ENCODE measurements at regions not wholly inside any gene's neighbourhood (a gene's known extent, or its start where the extent isn't known, plus 50 kb on each side); places are given as distances from the start of the nearest gene placed in this dataset.
A peak's percentile ranks its signal among the peaks of the same experiment; 100 is the strongest.

GRCh38 chr1:208366559-208366958 is 122.4 kb upstream of the PLXNA2 start:
- Histone ChIP-seq H3K4me3 (ENCODE audit: low read depth, low read length) (no peak overlapping the region), H2BK12ac (ENCODE audit: low read length) (no peak overlapping the region), H4K91ac (ENCODE audit: low read depth, low read length) (no peak overlapping the region), H3K79me1 (ENCODE audit: low read length) (no peaks in the 10 kb centered on the region), H3K18ac (ENCODE audit: low read length) (no peak overlapping the region), H3K4me1 (ENCODE audit: control insufficient read depth in 1 of 2, insufficient read depth in 2 of 2, low read length in 2 of 2) (no peaks in the 10 kb centered on the region), H3K79me2 (ENCODE audit: control insufficient read depth, insufficient read depth, low read length, poor library complexity) (no peaks in the 10 kb centered on the region), H2AK5ac (ENCODE audit: low read length) (no peak overlapping the region), H4K12ac (ENCODE audit: low read depth, low read length) (no peak overlapping the region), H4K8ac (ENCODE audit: low read depth, low read length) (no peak overlapping the region), H3K9me3 (ENCODE audit: insufficient read depth, low read depth, low read length) (no peaks in the 10 kb centered on the region), H3K4me2 (ENCODE audit: low read length) (no peak overlapping the region), H3K4ac (ENCODE audit: low read depth, low read length) (no peak overlapping the region), H3K23ac (ENCODE audit: low read length) (no peak overlapping the region), H2AFZ (ENCODE audit: insufficient read depth, low read length, poor library complexity) (no peak overlapping the region), H3K9ac (ENCODE audit: low read length) (no peak overlapping the region), H3K36me3 (ENCODE audit: control insufficient read depth in 1 of 2, insufficient read depth in 2 of 2, low read length in 2 of 2) (no peaks in the 10 kb centered on the region), H2BK5ac (ENCODE audit: low read depth, low read length, poor library complexity) (no peak overlapping the region), H3K27me3 (ENCODE audit: insufficient read depth, low read length) (no peaks in the 10 kb centered on the region), H3K14ac (ENCODE audit: low read length) (no peak overlapping the region), H3K27ac (ENCODE audit: low read depth, low read length) (no peak overlapping the region), H2BK120ac (ENCODE audit: insufficient read depth, low read length, poor library complexity) (no peak overlapping the region)
- no CpG with 5 or more reads among the region's 1 CpG for WGBS (ENCODE audit: extremely low coverage, insufficient coverage, insufficient read length)
- no peak for DNase-seq

DNA sequence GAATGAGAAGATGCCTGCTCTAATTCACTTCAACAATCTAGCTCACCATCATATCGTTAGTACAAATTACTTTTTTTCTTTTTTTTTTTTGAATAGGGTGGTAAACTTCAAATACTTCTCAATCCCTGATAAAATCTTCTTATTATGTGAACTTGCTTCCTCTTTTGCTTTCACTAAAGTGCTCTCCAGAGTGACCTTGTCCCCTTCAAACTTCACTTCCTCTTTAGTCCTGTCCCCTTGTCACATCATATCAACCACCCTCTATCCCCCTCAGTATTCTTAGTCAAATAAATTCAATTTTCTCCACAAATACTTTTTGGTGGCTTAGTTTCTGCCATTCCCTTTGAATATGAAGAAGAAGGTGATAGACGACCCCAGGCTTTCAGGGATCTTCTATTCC is 124.9 kb upstream of the PLXNA2 start:
- H3K79me2 ChIP-seq (ENCODE audit: control insufficient read depth, insufficient read depth, low read length, poor library complexity) = no peaks in the 10 kb centered on the region

GRCh38 chr1:208369658-208370057 is 125.5 kb upstream of the PLXNA2 start:
- Histone ChIP-seq H3K27ac (ENCODE audit: low read depth, low read length) (no peak overlapping the region), H3K14ac (ENCODE audit: low read length) (no peak overlapping the region), H4K8ac (ENCODE audit: low read depth, low read length) (no peak overlapping the region), H3K4me2 (ENCODE audit: low read length) (no peak overlapping the region), H3K79me1 (ENCODE audit: low read length) (no peaks in the 10 kb centered on the region), H3K9ac (ENCODE audit: low read length) (no peak overlapping the region), H4K12ac (ENCODE audit: low read depth, low read length) (no peak overlapping the region), H4K91ac (ENCODE audit: low read depth, low read length) (no peak overlapping the region), H3K27me3 (ENCODE audit: insufficient read depth, low read length) (no peaks in the 10 kb centered on the region), H3K36me3 (ENCODE audit: control insufficient read depth in 1 of 2, insufficient read depth in 2 of 2, low read length in 2 of 2) (no peaks in the 10 kb centered on the region), H3K4ac (ENCODE audit: low read depth, low read length) (no peak overlapping the region), H2BK5ac (ENCODE audit: low read depth, low read length, poor library complexity) (no peak overlapping the region), H2BK12ac (ENCODE audit: low read length) (no peak overlapping the region), H3K4me3 (ENCODE audit: low read depth, low read length) (no peak overlapping the region), H2AFZ (ENCODE audit: insufficient read depth, low read length, poor library complexity) (no peak overlapping the region), H3K23ac (ENCODE audit: low read length) (no peak overlapping the region), H2AK5ac (ENCODE audit: low read length) (no peak overlapping the region), H3K18ac (ENCODE audit: low read length) (no peak overlapping the region), H3K79me2 (ENCODE audit: control insufficient read depth, insufficient read depth, low read length, poor library complexity) (no peaks in the 10 kb centered on the region), H3K4me1 (ENCODE audit: control insufficient read depth in 1 of 2, insufficient read depth in 2 of 2, low read length in 2 of 2) (no peaks in the 10 kb centered on the region), H3K9me3 (ENCODE audit: insufficient read depth, low read depth, low read length) (no peaks in the 10 kb centered on the region), H2BK120ac (ENCODE audit: insufficient read depth, low read length, poor library complexity) (no peak overlapping the region)
- DNase-seq = no peak
- no CpG with 5 or more reads among the region's 2 CpGs for WGBS (ENCODE audit: extremely low coverage, insufficient coverage, insufficient read length)

More for the DNA sequence above, 124.9 kb upstream of the PLXNA2 start:
- H3K27ac ChIP-seq (ENCODE audit: low read depth, low read length) = no peak overlapping the region
- no peak overlapping the region for H2AFZ ChIP-seq (ENCODE audit: insufficient read depth, low read length, poor library complexity)
- no peak overlapping the region for H3K9ac ChIP-seq (ENCODE audit: low read length)
- no CpG with 5 or more reads among the region's 2 CpGs for WGBS (ENCODE audit: extremely low coverage, insufficient coverage, insufficient read length)
- no peak overlapping the region for H3K23ac ChIP-seq (ENCODE audit: low read length)
- H2BK120ac ChIP-seq (ENCODE audit: insufficient read depth, low read length, poor library complexity) = no peak overlapping the region
- H3K4me1 ChIP-seq (ENCODE audit: control insufficient read depth in 1 of 2, insufficient read depth in 2 of 2, low read length in 2 of 2) = no peaks in the 10 kb centered on the region
- H3K14ac ChIP-seq (ENCODE audit: low read length) = no peak overlapping the region
- DNase-seq = no peak
- H2AK5ac ChIP-seq (ENCODE audit: low read length) = no peak overlapping the region
- H3K27me3 ChIP-seq (ENCODE audit: insufficient read depth, low read length) = no peaks in the 10 kb centered on the region
- H3K9me3 ChIP-seq (ENCODE audit: insufficient read depth, low read depth, low read length) = no peaks in the 10 kb centered on the region
- no peaks in the 10 kb centered on the region for H3K36me3 ChIP-seq (ENCODE audit: control insufficient read depth in 1 of 2, insufficient read depth in 2 of 2, low read length in 2 of 2)
- no peak overlapping the region for H3K4me3 ChIP-seq (ENCODE audit: low read depth, low read length)
- no peak overlapping the region for H3K18ac ChIP-seq (ENCODE audit: low read length)
- H4K8ac ChIP-seq (ENCODE audit: low read depth, low read length) = no peak overlapping the region
- H3K4ac ChIP-seq (ENCODE audit: low read depth, low read length) = no peak overlapping the region
- H2BK5ac ChIP-seq (ENCODE audit: low read depth, low read length, poor library complexity) = no peak overlapping the region
- no peaks in the 10 kb centered on the region for H3K79me1 ChIP-seq (ENCODE audit: low read length)
- no peak overlapping the region for H3K4me2 ChIP-seq (ENCODE audit: low read length)
- H2BK12ac ChIP-seq (ENCODE audit: low read length) = no peak overlapping the region
- H4K12ac ChIP-seq (ENCODE audit: low read depth, low read length) = no peak overlapping the region
- no peak overlapping the region for H4K91ac ChIP-seq (ENCODE audit: low read depth, low read length)

GRCh38 chr1:208374391-208374941 is 130.3 kb upstream of the PLXNA2 start:
- Histone ChIP-seq H3K36me3 (ENCODE audit: control insufficient read depth in 1 of 2, insufficient read depth in 2 of 2, low read length in 2 of 2) (no peaks in the 10 kb centered on the region), H4K8ac (ENCODE audit: low read depth, low read length) (no peak overlapping the region), H3K79me2 (ENCODE audit: control insufficient read depth, insufficient read depth, low read length, poor library complexity) (no peaks in the 10 kb centered on the region), H3K4me2 (ENCODE audit: low read length) (no peak overlapping the region), H3K18ac (ENCODE audit: low read length) (no peak overlapping the region), H3K9ac (ENCODE audit: low read length) (no peak overlapping the region), H4K91ac (ENCODE audit: low read depth, low read length) (no peak overlapping the region), H2BK12ac (ENCODE audit: low read length) (no peak overlapping the region), H2BK120ac (ENCODE audit: insufficient read depth, low read length, poor library complexity) (no peak overlapping the region), H3K4me3 (ENCODE audit: low read depth, low read length) (no peak overlapping the region), H3K27ac (ENCODE audit: low read depth, low read length) (no peak overlapping the region), H2AK5ac (ENCODE audit: low read length) (no peak overlapping the region), H3K23ac (ENCODE audit: low read length) (no peak overlapping the region), H4K12ac (ENCODE audit: low read depth, low read length) (no peak overlapping the region), H3K9me3 (ENCODE audit: insufficient read depth, low read depth, low read length) (no peaks in the 10 kb centered on the region), H3K4ac (ENCODE audit: low read depth, low read length) (no peak overlapping the region), H3K4me1 (ENCODE audit: control insufficient read depth in 1 of 2, insufficient read depth in 2 of 2, low read length in 2 of 2) (no peaks in the 10 kb centered on the region), H3K27me3 (ENCODE audit: insufficient read depth, low read length) (no peaks in the 10 kb centered on the region), H2AFZ (ENCODE audit: insufficient read depth, low read length, poor library complexity) (no peak overlapping the region), H3K14ac (ENCODE audit: low read length) (no peak overlapping the region), H3K79me1 (ENCODE audit: low read length) (no peaks in the 10 kb centered on the region), H2BK5ac (ENCODE audit: low read depth, low read length, poor library complexity) (no peak overlapping the region)
- WGBS (ENCODE audit: extremely low coverage, insufficient coverage, insufficient read length) = no CpG with 5 or more reads among the region's 6 CpGs
- DNase-seq = peak; percentile 70 to 78
